Sciatic nerve (tissue), 2 donors: ENCODE measurements at regions not wholly inside any gene's neighbourhood (a gene's known extent, or its start where the extent isn't known, plus 50 kb on each side); places are given as distances from the start of the nearest gene placed in this dataset.
"Not testable (repeated sequence)": the region's sequence is repeated elsewhere in the genome, so short reads cannot be mapped to it uniquely, and the experiment has no call there.

Experiments
- ATAC-seq: fragments of 200-7000 bp; cut with Tn5 transposase; one replicate; pipeline ENCODE4 v1.9.1; 2020; ENCODE audit warnings: mild to moderate bottlenecking, moderate library complexity
- DNase-seq: peaks from one replicate; pipeline ENCODE4 v3.0.0-alpha.2; 2020; ENCODE audit warnings: low spot score
- intact Hi-C: fragments of 100-400 bp; cut with DNase I; formaldehyde crosslinking; loops from one replicate; pipeline ENCODE4 v1.14.2; 2022
- donor health status: DM: no; HTN: no; CAD: no.
- donor health status: DM: no; HTN: no; CAD: no.

- intact Hi-C loops, result no loop called here
- DNase-seq (no peak), ATAC-seq (no peak)
Measured at GRCh38 chr9:28999057-28999456, 1425.8 kb upstream of the C9orf72 start.

GRCh38 chr9:28999806-29000205 is 1426.5 kb upstream of the C9orf72 start:
- DNase-seq, result no peak
- intact Hi-C loops, result no loop called here
- ATAC-seq, result no peak

- no peak for ATAC-seq
- intact Hi-C loops, result no loop called here
- DNase-seq, result no peak
Measured at GRCh38 chr9:29001006-29001405, 1427.7 kb upstream of the C9orf72 start.

DNA sequence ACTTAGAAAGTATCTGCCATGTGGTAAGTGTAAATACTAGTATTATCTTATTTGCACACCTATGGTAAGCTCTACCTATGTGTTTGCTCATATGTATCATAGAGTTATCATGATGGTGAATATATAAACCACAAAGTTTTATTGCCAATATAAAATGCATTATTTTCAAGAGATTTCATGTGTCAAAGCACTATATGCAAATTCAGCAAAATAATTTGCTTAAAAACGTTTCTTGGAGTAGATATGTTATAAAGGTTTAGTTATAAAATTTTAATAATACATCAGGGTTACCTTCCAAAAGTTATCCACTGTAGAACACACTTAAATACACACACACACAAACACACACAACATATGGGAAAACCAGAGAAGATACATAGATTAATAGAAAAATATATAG is 1431.7 kb upstream of the C9orf72 start:
- intact Hi-C loops, result no loop called here
- no peak for ATAC-seq

DNA sequence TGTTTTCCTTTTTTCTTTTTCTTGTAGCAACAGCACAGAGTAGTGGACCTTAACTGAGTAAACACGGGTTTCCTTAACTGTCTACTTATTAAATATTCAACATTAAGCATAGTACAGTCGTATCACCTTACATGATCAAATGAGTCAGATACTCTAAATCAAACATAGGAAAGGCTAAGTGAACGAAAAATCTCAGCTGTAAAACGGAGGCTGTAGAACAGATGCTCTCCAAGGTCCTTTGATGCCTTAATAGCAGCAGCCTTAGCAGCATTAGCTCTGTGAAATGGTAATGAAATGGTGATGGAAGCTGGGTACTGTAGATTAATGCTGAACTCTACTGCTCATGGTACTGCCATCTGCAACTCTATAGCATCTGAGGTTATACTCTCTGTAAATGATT is 1433.3 kb upstream of the C9orf72 start:
- intact Hi-C loops, result no loop called here
- DNase-seq (no peak), ATAC-seq (no peak)

More for the DNA sequence above, 1431.7 kb upstream of the C9orf72 start:
- DNase-seq, result no peak

DNA sequence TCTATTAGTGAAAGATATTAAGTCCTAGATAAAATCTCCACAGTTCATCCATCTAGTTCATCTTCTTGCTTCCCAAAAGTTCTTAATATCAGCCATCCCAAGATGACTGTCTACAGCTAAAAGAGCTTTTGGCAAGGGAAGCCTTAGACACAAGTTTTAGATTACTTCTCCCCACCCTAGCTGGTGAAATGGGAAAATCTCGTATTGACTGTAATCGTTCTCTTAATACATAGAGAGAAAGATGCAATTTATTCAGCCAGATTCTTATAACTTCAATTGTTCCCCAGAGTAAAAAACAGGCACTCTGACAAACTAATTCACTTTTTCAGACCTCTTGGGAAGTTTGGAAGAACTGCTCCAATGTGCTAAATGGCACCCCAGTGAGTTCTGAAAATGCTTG is 1439.6 kb upstream of the C9orf72 start:
- DNase-seq, result no peak
- intact Hi-C loops, result no loop called here

GRCh38 chr9:29021632-29022031 is 1448.4 kb upstream of the C9orf72 start:
- DNase-seq (no peak), ATAC-seq (no peak)
- intact Hi-C loops, result no loop called here

More for the DNA sequence above, 1439.6 kb upstream of the C9orf72 start:
- ATAC-seq, result no peak

DNA sequence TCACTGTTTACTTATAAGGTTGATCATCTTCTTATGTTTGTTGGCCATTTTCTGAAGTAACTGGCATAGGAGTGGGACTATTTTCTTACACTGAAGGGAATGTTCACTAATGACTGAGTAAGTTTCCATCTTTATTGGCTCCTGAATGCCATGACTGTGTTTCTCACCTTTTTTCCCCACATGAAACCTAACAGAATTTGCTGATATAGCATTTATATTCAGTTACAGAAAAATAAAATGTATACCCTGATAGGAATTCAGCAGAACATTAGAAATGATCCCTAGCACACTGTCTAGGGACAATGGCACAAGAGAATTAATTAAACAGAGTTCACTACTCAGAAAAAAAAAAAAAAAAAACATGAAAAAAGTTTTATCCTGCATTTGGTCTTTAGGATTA is 1465.1 kb upstream of the C9orf72 start:
- ATAC-seq (no peak), DNase-seq (no peak)
- intact Hi-C loops, result no loop called here

GRCh38 chr9:29039258-29039657 is 1466.0 kb upstream of the C9orf72 start:
- DNase-seq, result no peak
- no peak for ATAC-seq
- intact Hi-C loops, result no loop called here

DNA sequence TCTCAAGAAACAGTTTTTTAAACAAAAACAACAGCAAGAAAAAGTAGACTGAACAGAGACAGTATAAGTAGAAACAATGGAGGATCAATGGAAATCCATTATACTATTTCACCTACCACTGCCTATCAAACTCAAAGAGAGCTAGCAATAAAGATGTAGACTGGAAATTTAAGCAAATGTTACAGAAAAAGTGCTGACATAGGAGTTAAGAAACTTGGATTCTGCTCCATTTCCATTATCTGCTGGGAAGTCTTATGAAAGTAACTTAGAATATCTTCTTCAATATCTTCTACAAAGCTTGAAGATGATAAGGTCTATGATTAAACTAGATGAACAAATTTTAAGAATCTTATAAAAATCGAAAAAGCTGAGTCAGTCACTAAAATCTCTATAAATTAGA is 1469.8 kb upstream of the C9orf72 start:
- no peak for ATAC-seq
- intact Hi-C loops, result no loop called here
- no peak for DNase-seq

DNA sequence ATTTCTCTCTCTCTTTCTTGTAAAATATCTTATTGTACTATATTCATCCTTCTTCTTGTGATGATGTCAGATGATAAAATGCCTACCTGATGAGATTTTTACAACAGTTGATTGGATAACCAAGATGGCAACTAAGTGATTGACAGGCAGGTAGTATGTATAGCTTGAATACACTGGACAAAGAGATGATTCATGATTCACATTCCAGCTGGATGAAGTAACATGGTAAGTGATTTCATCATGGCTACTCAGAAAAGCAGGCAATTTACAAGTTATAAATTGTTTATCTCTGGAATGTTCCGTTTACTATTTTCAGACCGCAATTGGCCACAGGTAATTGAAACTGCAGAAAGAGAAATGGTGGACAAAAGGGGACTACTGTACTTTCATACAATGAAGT is 1471.7 kb upstream of the C9orf72 start:
- intact Hi-C loops, result no loop called here
- DNase-seq, result no peak
- no peak for ATAC-seq

DNA sequence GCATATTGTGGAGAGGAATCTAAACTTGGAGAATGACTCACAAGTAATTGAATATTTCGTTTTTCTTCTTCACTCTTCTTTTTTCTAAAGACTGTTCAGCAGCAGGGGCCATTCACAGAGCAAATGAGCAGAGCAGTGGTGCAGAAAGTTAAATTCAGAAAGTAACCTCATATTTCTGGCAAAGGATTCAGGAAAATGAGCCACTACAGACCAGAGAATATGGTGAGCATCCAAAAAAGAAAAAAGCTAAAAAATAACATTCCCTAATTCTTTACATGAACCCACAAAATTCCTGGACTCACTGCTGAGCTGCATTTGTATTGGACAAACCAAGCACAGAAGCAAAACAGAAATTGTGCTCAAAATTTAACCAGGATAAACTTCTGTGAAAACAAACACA is 1486.8 kb upstream of the C9orf72 start:
- intact Hi-C loops, result no loop called here
- ATAC-seq, result no peak

DNA sequence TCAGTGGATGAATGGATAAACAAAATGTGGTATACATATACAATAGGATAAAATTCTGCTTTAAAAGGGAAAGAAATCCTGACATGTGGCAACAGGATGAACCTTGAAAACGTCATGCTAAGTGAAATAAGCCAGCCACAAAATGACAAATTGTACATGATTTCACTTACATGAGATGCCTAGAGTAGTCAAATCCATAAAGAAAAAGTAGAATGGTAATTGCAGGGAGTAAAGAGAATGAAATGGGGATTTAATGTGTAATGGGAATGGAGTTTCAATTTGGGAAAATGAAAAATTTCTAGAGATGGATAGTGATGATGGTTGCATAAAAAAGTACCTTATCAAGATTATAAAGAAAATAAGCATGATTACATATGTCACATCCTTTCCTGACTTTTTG is 1489.2 kb upstream of the C9orf72 start:
- intact Hi-C loops, result no loop called here

More for the DNA sequence above, 1486.8 kb upstream of the C9orf72 start:
- DNase-seq, result no peak

GRCh38 chr9:29063031-29063430 is 1489.8 kb upstream of the C9orf72 start:
- DNase-seq (no peak), ATAC-seq (no peak)
- intact Hi-C loops, result no loop called here

More for the DNA sequence above, 1489.2 kb upstream of the C9orf72 start:
- DNase-seq, result no peak
- ATAC-seq, result no peak

GRCh38 chr9:29066141-29066640 is 1492.9 kb upstream of the C9orf72 start:
- ATAC-seq, result no peak
- intact Hi-C loops, result no loop called here
- no peak for DNase-seq

- no peak for ATAC-seq
- intact Hi-C loops, result no loop called here
- no peak for DNase-seq
Measured at GRCh38 chr9:29068461-29068860, 1495.2 kb upstream of the C9orf72 start.

- intact Hi-C loops, result no loop called here
- ATAC-seq, result no peak
- DNase-seq, result no peak
Measured at GRCh38 chr9:29069376-29069775, 1496.1 kb upstream of the C9orf72 start.

GRCh38 chr9:29078063-29078666 is 1504.9 kb upstream of the C9orf72 start:
- DNase-seq, result no peak
- intact Hi-C loops, result no loop called here
- ATAC-seq, result no peak

DNA sequence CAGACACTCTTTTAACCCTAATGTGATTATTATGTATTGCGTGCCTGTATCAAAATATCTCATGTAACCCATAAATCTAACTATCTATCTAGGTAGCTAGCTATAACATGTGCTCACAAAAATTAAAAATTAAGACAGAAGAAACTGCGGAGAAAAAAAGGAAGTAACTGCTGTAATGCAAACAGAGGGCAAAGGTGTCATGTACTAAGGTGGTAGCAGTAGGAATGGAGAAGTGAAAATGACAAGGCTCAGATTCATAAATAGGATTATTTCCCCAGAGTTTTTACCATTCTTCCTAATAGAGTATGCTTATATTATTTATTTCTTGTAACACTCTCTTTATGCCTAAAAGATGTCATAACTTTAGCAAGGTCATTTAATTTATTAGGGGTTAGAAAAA is 1527.5 kb upstream of the C9orf72 start:
- DNase-seq, result no peak
- intact Hi-C loops, result no loop called here
- ATAC-seq, result no peak

DNA sequence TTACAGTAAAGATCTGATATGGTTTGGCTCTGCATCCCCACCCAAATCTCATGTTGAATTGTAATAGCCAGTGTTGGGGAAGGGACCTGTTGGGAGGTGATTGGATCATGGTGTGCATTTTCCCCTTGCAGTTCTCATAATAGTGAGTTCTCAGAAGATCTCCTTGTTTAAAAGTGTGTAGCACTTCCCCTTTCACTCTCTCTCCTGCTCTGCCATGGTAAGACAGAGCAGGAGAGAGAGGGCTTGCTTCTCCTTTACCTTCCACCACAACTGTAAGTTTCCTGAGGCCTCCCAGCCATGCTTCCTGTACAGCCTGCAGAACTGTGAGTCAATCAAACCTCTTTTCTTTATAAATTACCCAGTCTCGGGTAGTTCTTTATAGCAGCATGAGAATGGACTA is 1530.9 kb upstream of the C9orf72 start:
- intact Hi-C loops, ATAC-seq, DNase-seq: not testable (repeated sequence)

DNA sequence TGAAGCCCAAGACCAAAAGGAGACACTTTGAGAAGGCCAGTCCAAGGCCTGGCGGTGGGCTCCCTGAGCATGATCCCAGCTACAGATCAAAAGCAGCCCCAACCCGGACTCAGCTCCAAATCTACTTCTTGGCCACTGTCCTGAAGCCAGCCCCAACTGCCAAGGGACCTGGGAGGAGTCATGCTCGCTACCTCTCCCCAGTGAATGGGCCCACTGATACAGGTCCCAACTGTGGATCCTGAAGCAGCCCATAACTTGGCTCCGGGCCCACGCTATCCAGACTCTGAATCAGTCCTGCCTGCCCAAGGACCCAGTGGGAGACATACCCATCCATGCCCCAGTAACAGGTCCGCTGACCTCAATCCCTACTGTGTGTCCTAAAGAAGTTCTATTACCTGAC is 1545.3 kb upstream of the C9orf72 start:
- DNase-seq, result no peak
- ATAC-seq, result no peak

More for the DNA sequence above, 1545.3 kb upstream of the C9orf72 start:
- intact Hi-C loops, result loop anchor here (5.0 kb wide), 1 partner anchor 1291 kb away; no protein-coding TSS in a partner anchor
